NB4 (cell line): ENCODE measurements at regions not wholly inside any gene's neighbourhood (a gene's known extent, or its start where the extent isn't known, plus 50 kb on each side); places are given as distances from the start of the nearest gene placed in this dataset.

Experiments used
- DNase-seq: peaks from one replicate; pipeline ENCODE4 v3.0.0; 2010; ENCODE audit warnings: low read depth
- H3K4me3 ChIP-seq: one replicate; pipeline ENCODE4 v1.5.1; 2011; ENCODE audit warnings: mild to moderate bottlenecking, low read depth, low read length, moderate library complexity
- MYC ChIP-seq: IDR thresholded peaks from 2 replicates; pipeline ENCODE4 v1.6.1; 2011; ENCODE audit warnings: low read depth, low read length
- POLR2A ChIP-seq: IDR thresholded peaks from 2 replicates; pipeline ENCODE4 v1.6.1; 2011; ENCODE audit warnings: mild to moderate bottlenecking; ENCODE audit not compliant: insufficient read length; ENCODE audit errors: extremely low read depth
- TF ChIP-seq, protein P1 (sequence below): IDR thresholded peaks from one replicate; pipeline ENCODE4 v1.5.1; 2012; ENCODE audit warnings: low read depth, low read length
- TF ChIP-seq, protein P2 (sequence below): IDR thresholded peaks from 2 replicates; pipeline ENCODE4 v1.6.1; 2011; ENCODE audit warnings: low read depth, low read length

DNA sequence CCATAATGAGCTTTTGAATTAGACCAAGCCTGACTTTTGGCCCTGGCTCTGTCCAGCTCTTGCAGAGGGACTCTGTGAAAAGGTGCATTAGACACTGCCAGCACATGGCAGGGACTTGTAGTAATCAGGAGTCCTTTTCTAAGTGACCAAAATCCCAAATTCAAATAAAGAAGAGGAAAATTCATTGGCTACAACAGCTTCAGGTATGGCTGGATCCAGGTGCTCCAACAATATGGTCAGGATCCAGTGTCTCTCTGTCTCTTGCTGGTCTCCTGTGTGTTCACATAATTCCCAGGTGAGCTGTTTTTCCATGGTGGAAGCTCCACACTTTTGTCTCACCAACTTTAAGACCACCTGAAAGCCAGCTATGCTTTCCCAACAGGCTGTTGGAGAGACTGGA lies 358.8 kb upstream of the TNRC6C start:
- no peak overlapping the region for H3K4me3 ChIP-seq
- DNase-seq = no peak
- TF ChIP-seq POLR2A = no peak

DNA sequence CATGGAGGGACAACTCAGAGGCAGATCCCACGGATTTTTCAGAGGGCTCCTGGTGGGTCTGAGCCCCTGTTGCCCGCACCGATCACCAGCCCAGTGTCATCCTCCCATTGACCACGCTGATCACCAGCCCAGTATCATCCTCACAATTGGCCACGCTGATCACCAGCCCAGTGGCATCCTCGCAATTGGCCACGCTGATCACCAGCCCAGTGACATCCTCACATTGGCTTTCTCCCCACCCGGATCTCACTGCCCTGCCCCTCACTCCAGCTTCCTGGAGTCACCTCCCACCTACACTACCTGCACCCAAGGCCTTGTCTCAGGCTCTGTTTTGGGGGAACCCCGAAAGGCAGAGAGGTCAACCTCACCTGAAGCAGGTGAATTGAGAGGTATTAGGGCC lies 358.2 kb upstream of the TNRC6C start:
- TF ChIP-seq, protein P1, sequence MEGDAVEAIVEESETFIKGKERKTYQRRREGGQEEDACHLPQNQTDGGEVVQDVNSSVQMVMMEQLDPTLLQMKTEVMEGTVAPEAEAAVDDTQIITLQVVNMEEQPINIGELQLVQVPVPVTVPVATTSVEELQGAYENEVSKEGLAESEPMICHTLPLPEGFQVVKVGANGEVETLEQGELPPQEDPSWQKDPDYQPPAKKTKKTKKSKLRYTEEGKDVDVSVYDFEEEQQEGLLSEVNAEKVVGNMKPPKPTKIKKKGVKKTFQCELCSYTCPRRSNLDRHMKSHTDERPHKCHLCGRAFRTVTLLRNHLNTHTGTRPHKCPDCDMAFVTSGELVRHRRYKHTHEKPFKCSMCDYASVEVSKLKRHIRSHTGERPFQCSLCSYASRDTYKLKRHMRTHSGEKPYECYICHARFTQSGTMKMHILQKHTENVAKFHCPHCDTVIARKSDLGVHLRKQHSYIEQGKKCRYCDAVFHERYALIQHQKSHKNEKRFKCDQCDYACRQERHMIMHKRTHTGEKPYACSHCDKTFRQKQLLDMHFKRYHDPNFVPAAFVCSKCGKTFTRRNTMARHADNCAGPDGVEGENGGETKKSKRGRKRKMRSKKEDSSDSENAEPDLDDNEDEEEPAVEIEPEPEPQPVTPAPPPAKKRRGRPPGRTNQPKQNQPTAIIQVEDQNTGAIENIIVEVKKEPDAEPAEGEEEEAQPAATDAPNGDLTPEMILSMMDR = no peak
- TF ChIP-seq MYC (no peak), POLR2A (no peak)
- TF ChIP-seq, protein P2, sequence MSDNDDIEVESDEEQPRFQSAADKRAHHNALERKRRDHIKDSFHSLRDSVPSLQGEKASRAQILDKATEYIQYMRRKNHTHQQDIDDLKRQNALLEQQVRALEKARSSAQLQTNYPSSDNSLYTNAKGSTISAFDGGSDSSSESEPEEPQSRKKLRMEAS = no peak
- no peak overlapping the region for H3K4me3 ChIP-seq
- DNase-seq = no peak

DNA sequence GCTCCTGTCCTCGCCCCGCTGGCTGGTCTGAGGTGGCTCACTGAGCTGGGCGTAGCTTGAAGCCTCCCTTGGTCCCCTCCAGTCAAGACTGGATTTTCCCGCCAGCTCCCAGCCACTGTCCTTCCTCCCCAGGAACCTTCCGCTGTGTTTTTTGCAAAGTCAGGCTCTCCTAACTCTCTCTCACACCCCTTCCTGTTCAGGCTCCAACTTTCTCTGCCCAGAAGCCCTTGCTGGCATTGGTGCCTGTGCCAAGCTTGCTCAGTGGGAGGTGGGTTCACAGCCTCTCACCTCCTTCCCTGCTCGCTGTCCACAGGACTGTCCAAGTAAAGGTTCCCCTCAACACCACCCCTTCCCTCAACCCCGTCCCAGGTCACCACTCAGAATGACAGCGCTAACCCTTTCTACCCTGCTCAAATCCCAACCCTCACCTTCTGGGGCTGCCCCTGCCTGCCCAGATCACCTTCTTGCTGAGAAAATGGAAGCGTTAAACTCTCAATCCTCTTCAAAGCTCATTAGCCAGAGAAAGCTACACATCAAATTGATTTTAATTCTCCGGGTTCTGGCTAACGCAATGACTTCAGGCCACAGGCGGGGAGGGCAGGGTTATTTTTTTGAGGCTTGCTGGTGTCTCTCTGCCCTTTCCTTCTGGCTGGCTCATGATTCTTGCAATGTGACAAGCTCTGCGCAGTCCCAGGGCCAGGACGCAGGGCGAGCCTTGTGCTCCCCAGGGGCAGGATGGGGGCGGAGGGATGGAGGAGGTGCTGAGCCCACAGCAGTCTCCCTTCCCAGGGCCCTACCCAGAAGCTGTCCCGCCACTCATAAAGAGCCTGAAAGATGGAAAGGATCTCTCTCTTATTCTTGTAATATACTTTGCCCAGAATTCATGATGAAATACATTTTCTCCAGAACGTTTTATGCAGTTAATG lies 357.2 kb upstream of the TNRC6C start:
- no peak for DNase-seq
- H3K4me3 ChIP-seq = no peak overlapping the region
- TF ChIP-seq, protein P1 = no peak
- TF ChIP-seq MYC (no peak), POLR2A (no peak)
- TF ChIP-seq, protein P2 = no peak

DNA sequence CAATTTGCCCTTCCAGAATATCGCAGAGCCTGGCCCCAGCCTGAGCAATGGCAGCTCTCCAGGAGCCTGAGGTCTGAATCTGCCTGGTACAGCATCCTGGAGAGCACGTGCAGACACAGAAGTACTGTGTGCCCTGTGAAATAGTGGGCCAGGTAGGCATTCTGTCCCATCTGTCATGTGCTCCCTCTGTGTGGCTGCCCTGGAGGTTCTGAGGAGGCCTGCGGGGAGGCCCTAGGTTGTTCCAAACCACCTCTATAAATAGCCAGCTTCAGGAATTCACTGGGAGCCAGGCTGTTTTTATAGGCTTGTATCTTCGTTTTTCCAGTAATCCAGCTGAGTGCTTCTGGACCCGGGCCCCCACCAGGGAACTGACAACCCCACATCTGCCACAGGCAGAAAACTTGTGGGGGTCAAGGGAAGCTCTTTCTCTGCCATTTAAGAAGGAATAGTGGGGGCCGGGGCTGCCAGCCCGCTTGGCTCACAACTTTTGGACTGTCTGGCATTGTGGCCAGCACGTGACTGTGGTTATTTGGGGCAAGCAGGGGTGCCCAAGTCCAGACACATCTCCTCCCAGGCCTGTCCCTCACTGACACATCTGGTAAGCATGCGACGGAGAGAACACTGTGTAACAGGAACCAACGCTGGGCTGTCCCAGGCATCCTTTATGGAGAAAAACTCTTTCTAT lies 356.3 kb upstream of the TNRC6C start:
- DNase-seq = no peak
- H3K4me3 ChIP-seq = no peak overlapping the region
- TF ChIP-seq, protein P2 = no peak
- no peak for TF ChIP-seq MYC
- no peak for TF ChIP-seq POLR2A
- TF ChIP-seq, protein P1 = no peak

DNA sequence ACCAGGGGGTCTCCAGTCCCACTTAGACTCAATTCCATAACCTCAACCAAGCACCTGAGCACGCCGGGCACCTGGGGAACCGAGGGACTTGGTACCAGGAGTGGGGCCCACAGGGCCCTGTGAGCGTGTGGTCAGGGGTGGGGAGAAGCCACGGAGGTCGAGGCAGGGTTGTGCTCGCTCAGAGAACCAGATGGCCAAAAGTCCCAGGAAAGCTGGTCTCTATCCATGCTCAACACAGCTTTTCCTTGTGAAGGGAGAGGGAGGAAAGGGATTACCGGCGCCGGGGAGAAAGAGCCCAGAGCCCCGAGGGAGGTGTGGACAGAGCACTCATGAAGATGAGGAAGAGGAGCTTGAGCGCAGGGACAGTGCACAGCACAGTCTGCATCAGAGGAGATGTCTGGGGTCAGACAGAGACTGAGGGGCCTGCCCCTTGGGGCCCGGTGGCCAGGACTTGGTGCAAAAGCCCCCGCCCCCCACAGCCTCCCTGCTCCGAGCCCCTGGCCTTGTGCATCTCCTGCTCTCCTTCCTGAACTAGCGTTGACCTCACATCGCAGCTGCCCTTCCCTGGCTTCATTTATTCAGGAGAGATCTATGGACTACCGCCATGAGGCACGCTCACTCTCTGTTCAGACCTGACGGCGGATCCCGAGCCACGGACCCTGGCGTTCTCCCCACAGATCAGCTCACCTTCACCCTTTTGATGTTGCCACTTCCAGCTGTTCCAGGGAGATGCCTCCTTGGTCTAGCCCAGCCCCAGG lies 355.4 kb upstream of the TNRC6C start:
- no peak overlapping the region for H3K4me3 ChIP-seq
- TF ChIP-seq MYC = no peak
- no peak for TF ChIP-seq POLR2A
- TF ChIP-seq, protein P1 = no peak
- TF ChIP-seq, protein P2 = no peak
- DNase-seq = no peak
